ENCODE measurements at regions not wholly inside any gene's neighbourhood (a gene's known extent, or its start where the extent isn't known, plus 50 kb on each side); places are given as distances from the start of the nearest gene placed in this dataset.

GRCh38 chr7:17031906-17032551, 150.2 kb upstream of the AGR3 start:
- no peaks in the 10 kb centered on the region for H3K36me3 ChIP-seq
- H3K9me3 ChIP-seq, result no peaks in the 10 kb centered on the region
- intact Hi-C loops (cut with DNase I), result no loop called here
- no peak for DNase-seq (ENCODE audit: extremely low spot score in 2 of 2)
- no peaks in the 10 kb centered on the region for H3K4me1 ChIP-seq
- TF ChIP-seq POLR2AphosphoS5 (IDR thresholded peaks at IDR 0.05; ENCODE audit: insufficient read depth in 1 of 2, low read depth in 1 of 2) (no peak), CTCF (IDR thresholded peaks at IDR 0.05) (no peak), POLR2A (IDR thresholded peaks at IDR 0.05) (no peak)
- no peak overlapping the region for H3K4me3 ChIP-seq
- no peaks in the 10 kb centered on the region for H3K27me3 ChIP-seq
- no peak overlapping the region for H3K27ac ChIP-seq

- H3K36me3 ChIP-seq, result no peaks in the 10 kb centered on the region
- H3K9me3 ChIP-seq, result no peaks in the 10 kb centered on the region
- no peak for TF ChIP-seq CTCF (IDR thresholded peaks at IDR 0.05)
- no peak for TF ChIP-seq POLR2A (IDR thresholded peaks at IDR 0.05)
- no peak for TF ChIP-seq POLR2AphosphoS5 (IDR thresholded peaks at IDR 0.05; ENCODE audit: insufficient read depth in 1 of 2, low read depth in 1 of 2)
- intact Hi-C loops (cut with DNase I), result no loop called here
- no peaks in the 10 kb centered on the region for H3K27me3 ChIP-seq
- DNase-seq (ENCODE audit: extremely low spot score in 2 of 2), result no peak
- H3K4me1 ChIP-seq, result no peaks in the 10 kb centered on the region
- no peak overlapping the region for H3K27ac ChIP-seq
- H3K4me3 ChIP-seq, result no peak overlapping the region
Measured at GRCh38 chr7:17033245-17033644, 151.5 kb upstream of the AGR3 start.

GRCh38 chr7:17036584-17036983, 154.8 kb upstream of the AGR3 start:
- H3K4me3 ChIP-seq, result no peak overlapping the region
- H3K9me3 ChIP-seq, result no peaks in the 10 kb centered on the region
- no peaks in the 10 kb centered on the region for H3K4me1 ChIP-seq
- intact Hi-C loops (cut with DNase I), result no loop called here
- DNase-seq (ENCODE audit: extremely low spot score in 2 of 2), result no peak
- H3K36me3 ChIP-seq, result no peaks in the 10 kb centered on the region
- no peak overlapping the region for H3K27ac ChIP-seq
- H3K27me3 ChIP-seq, result no peaks in the 10 kb centered on the region
- TF ChIP-seq POLR2A (IDR thresholded peaks at IDR 0.05) (no peak), POLR2AphosphoS5 (IDR thresholded peaks at IDR 0.05; ENCODE audit: insufficient read depth in 1 of 2, low read depth in 1 of 2) (no peak), CTCF (IDR thresholded peaks at IDR 0.05) (no peak)

GRCh38 chr7:17037356-17037755, 155.6 kb upstream of the AGR3 start:
- Histone ChIP-seq H3K36me3 (no peaks in the 10 kb centered on the region), H3K27me3 (no peaks in the 10 kb centered on the region), H3K4me3 (no peak overlapping the region), H3K4me1 (no peaks in the 10 kb centered on the region), H3K9me3 (no peaks in the 10 kb centered on the region), H3K27ac (no peak overlapping the region)
- TF ChIP-seq CTCF (IDR thresholded peaks at IDR 0.05) (no peak), POLR2AphosphoS5 (IDR thresholded peaks at IDR 0.05; ENCODE audit: insufficient read depth in 1 of 2, low read depth in 1 of 2) (no peak), POLR2A (IDR thresholded peaks at IDR 0.05) (no peak)
- intact Hi-C loops (cut with DNase I), result no loop called here
- DNase-seq (ENCODE audit: extremely low spot score in 2 of 2), result no peak

GRCh38 chr7:17038160-17038782, 156.5 kb upstream of the AGR3 start:
- Histone ChIP-seq H3K4me3 (no peak overlapping the region), H3K9me3 (no peaks in the 10 kb centered on the region), H3K4me1 (peaks cover 5% of the 10 kb centered on the region), H3K27ac (no peak overlapping the region), H3K36me3 (no peaks in the 10 kb centered on the region), H3K27me3 (no peaks in the 10 kb centered on the region)
- intact Hi-C loops (cut with DNase I), result no loop called here
- TF ChIP-seq CTCF (IDR thresholded peaks at IDR 0.05) (no peak), POLR2AphosphoS5 (IDR thresholded peaks at IDR 0.05; ENCODE audit: insufficient read depth in 1 of 2, low read depth in 1 of 2) (no peak), POLR2A (IDR thresholded peaks at IDR 0.05) (no peak)
- DNase-seq (ENCODE audit: extremely low spot score in 2 of 2), result no peak

All from vagina (tissue), 2 donors.